ENCODE measurements at regions not wholly inside any gene's neighbourhood (a gene's known extent, or its start where the extent isn't known, plus 50 kb on each side); places are given as distances from the start of the nearest gene placed in this dataset.

GRCh38 chr3:193771653-193772421, 178.8 kb downstream of the OPA1 start:
- TF ChIP-seq CTCF (IDR thresholded peaks at IDR 0.05): no peak
- Histone ChIP-seq H3K9me3 (no peaks in the 10 kb centered on the region), H3K36me3 (no peaks in the 10 kb centered on the region), H3K27me3 (peaks cover 2% of the 10 kb centered on the region), H3K4me3 (no peak overlapping the region), H3K4me1 (no peaks in the 10 kb centered on the region), H3K27ac (no peak overlapping the region)
- no peak for DNase-seq (ENCODE audit: low spot score in 2 of 2)
- WGBS: 95% methylated on average over 18 of the region's 18 CpGs

GRCh38 chr3:193772422-193772763, 179.4 kb downstream of the OPA1 start:
- Histone ChIP-seq H3K36me3 (no peaks in the 10 kb centered on the region), H3K9me3 (no peaks in the 10 kb centered on the region), H3K4me3 (no peak overlapping the region), H3K27ac (no peak overlapping the region), H3K4me1 (no peaks in the 10 kb centered on the region), H3K27me3 (peaks cover 6% of the 10 kb centered on the region)
- 90% methylated on average over 9 of the region's 9 CpGs for WGBS
- TF ChIP-seq POLR2A (IDR thresholded peaks at IDR 0.05) (no peak), POLR2AphosphoS5 (IDR thresholded peaks at IDR 0.05) (no peak), CTCF (IDR thresholded peaks at IDR 0.05) (no peak), EP300 (IDR thresholded peaks at IDR 0.05) (no peak)
- no peak for DNase-seq (ENCODE audit: low spot score in 2 of 2)

GRCh38 chr3:193773266-193774220, 180.5 kb downstream of the OPA1 start:
- H3K4me1 ChIP-seq: no peaks in the 10 kb centered on the region
- 74% methylated on average over 8 of the region's 8 CpGs for WGBS
- no peak overlapping the region for H3K4me3 ChIP-seq
- TF ChIP-seq CTCF (IDR thresholded peaks at IDR 0.05): no peak
- TF ChIP-seq POLR2A (IDR thresholded peaks at IDR 0.05): no peak
- TF ChIP-seq EP300 (IDR thresholded peaks at IDR 0.05): no peak
- no peak for TF ChIP-seq POLR2AphosphoS5 (IDR thresholded peaks at IDR 0.05)
- peaks cover 8% of the 10 kb centered on the region for H3K27me3 ChIP-seq
- H3K36me3 ChIP-seq: no peaks in the 10 kb centered on the region
- no peak for DNase-seq (ENCODE audit: low spot score in 2 of 2)
- H3K9me3 ChIP-seq: no peaks in the 10 kb centered on the region
- no peak overlapping the region for H3K27ac ChIP-seq

GRCh38 chr3:193774272-193774915, 181.4 kb downstream of the OPA1 start:
- Histone ChIP-seq H3K36me3 (no peaks in the 10 kb centered on the region), H3K27me3 (peaks cover 17% of the 10 kb centered on the region), H3K27ac (no peak overlapping the region), H3K4me1 (no peaks in the 10 kb centered on the region), H3K9me3 (no peaks in the 10 kb centered on the region), H3K4me3 (no peak overlapping the region)
- TF ChIP-seq EP300 (IDR thresholded peaks at IDR 0.05) (no peak), POLR2A (IDR thresholded peaks at IDR 0.05) (no peak), POLR2AphosphoS5 (IDR thresholded peaks at IDR 0.05) (no peak), CTCF (IDR thresholded peaks at IDR 0.05) (no peak)
- no peak for DNase-seq (ENCODE audit: low spot score in 2 of 2)
- WGBS: 84% methylated on average over 7 of the region's 7 CpGs

- no peak overlapping the region for H3K27ac ChIP-seq
- no peak for DNase-seq (ENCODE audit: low spot score in 2 of 2)
- 93% methylated on average over 6 of the region's 6 CpGs for WGBS
- H3K36me3 ChIP-seq: no peaks in the 10 kb centered on the region
- H3K27me3 ChIP-seq: peaks cover 18% of the 10 kb centered on the region
- H3K4me3 ChIP-seq: no peak overlapping the region
- no peaks in the 10 kb centered on the region for H3K4me1 ChIP-seq
- H3K9me3 ChIP-seq: no peaks in the 10 kb centered on the region
- TF ChIP-seq EP300 (IDR thresholded peaks at IDR 0.05) (no peak), POLR2AphosphoS5 (IDR thresholded peaks at IDR 0.05) (no peak), CTCF (IDR thresholded peaks at IDR 0.05) (no peak), POLR2A (IDR thresholded peaks at IDR 0.05) (no peak)
Observed at GRCh38 chr3:193774916-193775285, 181.9 kb downstream of the OPA1 start.

Measured in suprapubic skin (tissue), 4 donors.